B cell (primary cell): ENCODE measurements at regions not wholly inside any gene's neighbourhood (a gene's known extent, or its start where the extent isn't known, plus 50 kb on each side); places are given as distances from the start of the nearest gene placed in this dataset.

Experiments used
- CTCF ChIP-seq: fragments of 200-600 bp; IDR thresholded peaks from one replicate; pipeline ENCODE4 v1.8.0; 2022; ENCODE audit warnings: antibody characterized with exemption, mild to moderate bottlenecking
- EZH2 ChIP-seq: IDR thresholded peaks from 2 replicates; pipeline ENCODE4 v1.6.1; 2012; ENCODE audit warnings: borderline replicate concordance, low read depth, mild to moderate bottlenecking, moderate library complexity, low read length; ENCODE audit not compliant: insufficient read depth, poor library complexity, severe bottlenecking

- TF ChIP-seq CTCF, result no peak
- no peak for TF ChIP-seq EZH2
These were observed 77.2 kb downstream of the KATNIP start for GRCh38 chr16:27627136-27627535.
